VCaP (cell line): ENCODE measurements at regions not wholly inside any gene's neighbourhood (a gene's known extent, or its start where the extent isn't known, plus 50 kb on each side); places are given as distances from the start of the nearest gene placed in this dataset.

Source experiments
- H3K27ac ChIP-seq: fragments of 450-650 bp; 2 replicates; pipeline ENCODE4 v1.5.1; 2017
- CTCF ChIP-seq: fragments of 450-650 bp; conservative IDR thresholded peaks from 2 replicates; pipeline ENCODE4 v1.5.1; 2017; ENCODE audit warnings: mild to moderate bottlenecking, moderate library complexity

GRCh38 chr1:214927796-214928195 lies 154.7 kb upstream of the KCNK2 start:
- TF ChIP-seq CTCF: no peak
- H3K27ac ChIP-seq: no peak overlapping the region

GRCh38 chr1:214928574-214928973 lies 154.0 kb upstream of the KCNK2 start:
- TF ChIP-seq CTCF: no peak
- no peak overlapping the region for H3K27ac ChIP-seq

GRCh38 chr1:214933375-214933774 lies 149.2 kb upstream of the KCNK2 start:
- no peak for TF ChIP-seq CTCF
- H3K27ac ChIP-seq: no peak overlapping the region

GRCh38 chr1:214934045-214934444 lies 148.5 kb upstream of the KCNK2 start:
- H3K27ac ChIP-seq: no peak overlapping the region
- no peak for TF ChIP-seq CTCF

GRCh38 chr1:214935258-214935657 lies 147.3 kb upstream of the KCNK2 start:
- H3K27ac ChIP-seq: no peak overlapping the region
- TF ChIP-seq CTCF: no peak

- no peak overlapping the region for H3K27ac ChIP-seq
- no peak for TF ChIP-seq CTCF
Measured at GRCh38 chr1:214939180-214939579, 143.4 kb upstream of the KCNK2 start.

- H3K27ac ChIP-seq: no peak overlapping the region
- no peak for TF ChIP-seq CTCF
Measured at GRCh38 chr1:214941061-214941460, 141.5 kb upstream of the KCNK2 start.

- TF ChIP-seq CTCF: no peak
- H3K27ac ChIP-seq: no peak overlapping the region
Measured at GRCh38 chr1:214943054-214943453, 139.5 kb upstream of the KCNK2 start.
